HuH-7.5 (cell line): ENCODE measurements at regions not wholly inside any gene's neighbourhood (a gene's known extent, or its start where the extent isn't known, plus 50 kb on each side); places are given as distances from the start of the nearest gene placed in this dataset.

ENCODE experiments used
- DNase-seq: peaks from one replicate; pipeline ENCODE4 v3.0.0; 2011; ENCODE audit warnings: low spot score

DNA sequence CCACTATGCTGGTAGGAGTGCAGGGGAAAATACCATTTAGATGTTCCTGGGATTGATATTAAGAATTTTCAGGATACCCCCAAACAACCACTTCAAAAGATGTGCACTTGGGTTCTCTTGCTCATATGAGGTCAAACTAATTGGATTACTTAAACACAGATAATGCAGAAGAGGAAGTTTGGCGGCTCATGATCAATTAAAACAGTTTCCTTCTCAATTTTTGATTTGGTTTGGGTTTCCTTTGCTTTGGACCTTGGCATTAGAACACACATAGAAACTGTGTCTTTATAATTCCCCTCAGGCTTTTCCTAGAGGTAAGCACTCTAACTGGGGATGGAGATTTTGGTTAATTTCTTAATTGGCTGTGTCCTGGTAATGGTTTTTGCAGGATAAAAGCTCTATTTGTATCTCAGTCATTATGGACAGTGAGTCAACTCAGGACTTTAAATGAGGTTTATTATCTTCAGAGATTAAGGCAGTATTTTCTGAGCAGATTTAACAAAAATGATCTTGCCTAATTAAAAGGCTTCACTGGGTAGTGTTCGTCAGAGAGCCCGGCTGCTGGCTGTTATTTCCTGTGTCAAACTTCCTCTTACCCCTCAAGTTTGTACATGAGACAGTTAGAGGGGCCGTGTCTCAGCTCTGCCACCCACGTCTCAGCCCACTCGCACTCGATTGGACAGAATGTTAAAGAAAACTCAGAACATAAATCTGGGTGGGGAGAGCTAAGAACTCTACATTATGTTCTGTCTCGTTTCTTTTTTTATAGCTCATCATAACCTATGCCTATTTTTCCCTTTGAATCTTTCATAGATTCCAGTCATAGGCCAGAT is 50.3 kb upstream of the PREP start:
- no peak for DNase-seq
